HG03103 (cell line): ENCODE measurements at regions not wholly inside any gene's neighbourhood (a gene's known extent, or its start where the extent isn't known, plus 50 kb on each side); places are given as distances from the start of the nearest gene placed in this dataset.

Experiments
- ATAC-seq: cut with Tn5 transposase; IDR thresholded peaks from one replicate; pipeline ENCODE4 v1.9.1; 2021; ENCODE audit warnings: low read depth; ENCODE audit not compliant: unreplicated experiment

DNA sequence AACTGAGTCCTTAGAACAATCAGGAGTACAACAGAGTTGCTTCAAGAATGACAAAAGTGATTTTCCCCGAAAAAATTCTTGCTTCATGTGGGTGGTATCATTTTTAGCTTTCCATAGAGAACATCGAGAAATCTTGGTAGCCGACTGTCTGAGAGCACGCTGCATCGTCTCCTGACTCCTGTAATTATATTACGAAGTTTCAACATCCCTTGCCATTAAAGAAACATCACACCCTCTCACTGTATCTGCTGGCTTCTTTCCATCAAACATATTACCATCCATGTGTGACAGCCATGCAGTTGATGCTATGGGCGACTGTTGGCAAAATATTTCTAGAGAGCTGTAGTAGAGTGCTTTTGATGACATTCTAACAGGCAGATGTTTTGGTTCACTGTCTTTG lies 311.2 kb downstream of the CMPK2 start:
- no peak for ATAC-seq

DNA sequence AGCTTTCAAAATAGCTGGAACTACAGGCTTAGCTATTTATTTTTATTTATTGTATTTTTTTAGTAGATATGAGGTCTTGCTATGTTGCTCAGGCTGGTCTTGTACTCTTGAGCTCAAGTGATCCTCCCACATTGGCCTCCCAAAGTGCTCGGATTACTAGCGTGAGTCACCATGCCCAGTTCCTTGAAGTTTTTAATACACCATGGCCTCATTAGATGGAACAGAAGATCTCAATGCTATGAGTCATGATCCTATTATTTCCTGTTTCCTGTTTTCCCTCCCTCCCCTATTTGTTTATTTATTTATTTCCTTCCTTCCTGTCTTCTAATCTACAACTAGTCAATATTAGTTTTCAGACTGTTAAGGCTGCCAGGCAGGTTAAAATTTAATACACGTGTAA lies 309.0 kb downstream of the CMPK2 start:
- no peak for ATAC-seq

DNA sequence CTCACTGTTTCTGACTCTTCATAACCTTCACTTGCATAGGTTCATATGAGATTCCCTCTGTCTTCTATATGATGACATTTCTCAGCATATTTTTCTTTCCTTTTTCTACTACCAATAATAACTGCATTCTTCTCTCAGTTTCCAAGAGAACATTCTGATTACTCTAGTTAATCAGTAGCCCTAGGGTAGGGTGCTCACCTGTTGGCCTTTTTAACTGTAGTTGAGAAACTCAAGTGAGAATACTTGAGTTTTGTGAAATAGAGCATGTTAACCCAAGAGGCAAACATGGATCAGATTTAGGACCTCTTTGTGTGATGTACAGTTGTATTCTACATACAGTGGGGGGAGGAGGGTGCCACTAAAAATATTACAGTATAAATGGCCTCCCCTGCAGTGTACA lies 308.0 kb downstream of the CMPK2 start:
- no peak for ATAC-seq

DNA sequence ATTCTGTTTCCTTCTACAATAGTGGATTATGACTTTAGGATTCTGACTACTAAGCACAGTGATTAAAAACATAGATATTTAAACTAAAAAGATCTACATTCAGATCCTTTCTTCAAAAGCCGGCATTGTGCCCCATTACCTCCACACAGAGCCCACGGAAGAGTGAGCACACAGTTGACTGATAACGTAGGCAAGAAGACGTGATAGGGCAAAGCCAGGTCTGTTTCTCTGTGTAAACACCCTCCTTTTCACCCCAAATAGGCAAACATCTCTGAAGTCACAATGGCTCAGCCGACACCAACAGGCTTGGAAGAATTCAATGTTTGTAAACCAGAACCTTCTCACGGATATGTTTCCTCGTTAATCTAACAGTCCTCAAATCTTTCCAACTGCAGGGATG lies 302.9 kb downstream of the CMPK2 start:
- ATAC-seq: no peak

DNA sequence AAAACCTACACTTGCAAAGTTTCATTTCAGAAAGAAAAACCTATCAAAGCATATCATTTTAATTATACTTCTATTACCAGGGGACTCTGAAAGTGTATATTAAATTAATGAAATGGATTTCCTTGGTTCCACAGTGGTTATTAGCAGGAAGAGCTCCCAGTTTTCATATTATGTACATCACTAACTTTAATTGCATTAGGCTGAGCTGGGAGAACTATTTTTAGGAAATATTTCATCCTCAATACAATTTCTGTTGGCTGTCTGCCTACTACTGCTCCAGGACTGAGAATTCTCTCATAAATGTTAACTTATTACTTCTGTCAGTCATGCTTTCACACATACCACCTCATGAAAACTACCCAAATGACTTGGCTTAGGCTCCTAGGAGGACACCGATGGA lies 301.4 kb downstream of the CMPK2 start:
- ATAC-seq: no peak

DNA sequence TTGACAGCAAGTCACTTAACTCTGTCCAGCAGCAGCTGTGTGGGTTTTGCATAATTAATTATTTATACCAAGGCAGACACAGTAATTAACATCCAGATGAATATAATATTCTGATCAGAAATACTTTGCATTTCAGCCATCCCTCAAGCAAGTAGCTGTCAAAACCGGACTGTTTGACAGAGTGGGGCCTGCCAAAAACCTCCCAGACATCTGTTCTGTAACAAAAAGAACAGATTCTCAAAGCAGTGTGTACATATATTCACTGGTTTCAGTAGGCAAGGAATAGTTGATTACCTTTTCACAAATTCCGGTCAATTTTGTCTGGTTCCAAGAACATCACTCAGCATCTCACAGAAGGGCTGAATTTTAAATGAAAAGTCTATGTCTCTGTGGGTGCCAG lies 291.6 kb downstream of the CMPK2 start:
- ATAC-seq: no peak

DNA sequence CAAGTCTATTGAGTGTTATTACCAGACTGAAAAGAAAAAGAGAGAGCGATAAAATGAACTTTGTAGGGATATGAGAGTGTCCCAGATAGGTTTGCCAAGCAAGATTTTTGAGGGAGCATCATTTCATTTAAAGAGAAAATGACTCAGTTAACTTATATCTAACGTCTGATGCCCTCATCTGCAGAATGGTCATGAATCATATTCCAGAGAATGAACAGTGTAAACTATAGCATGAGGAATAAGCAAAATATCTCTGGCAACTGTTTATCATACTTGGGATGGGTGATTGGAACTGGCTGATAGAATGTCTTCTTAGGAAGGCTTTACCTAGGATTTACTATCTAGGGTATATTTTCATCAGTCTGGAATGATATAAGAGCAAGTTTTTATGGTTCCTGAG lies 289.4 kb downstream of the CMPK2 start:
- no peak for ATAC-seq

DNA sequence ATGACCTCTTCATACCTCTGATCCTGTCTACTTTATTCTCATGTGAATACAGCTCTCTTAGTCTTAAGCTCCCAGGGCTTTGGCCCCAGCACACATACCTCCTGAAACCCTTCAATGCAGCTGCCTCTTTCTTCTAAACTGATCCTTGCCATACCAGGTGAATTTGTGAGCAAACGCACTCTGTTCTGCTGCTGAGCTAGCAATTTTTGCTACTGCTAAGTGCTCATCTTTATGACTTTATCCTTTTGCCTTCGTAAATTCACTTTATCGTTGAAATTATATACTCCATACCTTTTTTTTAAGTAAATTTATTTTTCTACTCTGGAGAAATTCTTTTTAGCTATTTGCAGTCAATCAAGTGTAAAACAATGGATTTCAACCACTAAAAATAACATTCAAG lies 287.7 kb downstream of the CMPK2 start:
- no peak for ATAC-seq

DNA sequence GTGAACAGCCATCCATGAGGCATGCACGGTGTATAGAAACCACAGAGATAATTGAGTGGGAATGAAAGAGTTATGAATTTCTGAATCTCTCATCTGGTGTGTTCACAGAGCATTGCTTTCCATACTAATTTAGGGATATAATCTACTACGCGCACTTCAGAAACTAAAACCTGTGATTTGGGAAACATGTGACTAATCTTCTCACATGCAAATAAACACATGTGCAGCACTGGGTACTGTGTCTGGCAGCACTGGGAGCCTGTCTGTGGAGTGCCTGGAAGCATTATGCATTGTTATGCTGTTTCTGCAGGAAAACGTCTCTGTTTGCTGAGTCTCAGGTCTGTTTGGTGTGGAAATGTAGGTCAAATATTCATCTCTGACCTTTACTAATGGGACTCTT lies 287.3 kb downstream of the CMPK2 start:
- no peak for ATAC-seq

DNA sequence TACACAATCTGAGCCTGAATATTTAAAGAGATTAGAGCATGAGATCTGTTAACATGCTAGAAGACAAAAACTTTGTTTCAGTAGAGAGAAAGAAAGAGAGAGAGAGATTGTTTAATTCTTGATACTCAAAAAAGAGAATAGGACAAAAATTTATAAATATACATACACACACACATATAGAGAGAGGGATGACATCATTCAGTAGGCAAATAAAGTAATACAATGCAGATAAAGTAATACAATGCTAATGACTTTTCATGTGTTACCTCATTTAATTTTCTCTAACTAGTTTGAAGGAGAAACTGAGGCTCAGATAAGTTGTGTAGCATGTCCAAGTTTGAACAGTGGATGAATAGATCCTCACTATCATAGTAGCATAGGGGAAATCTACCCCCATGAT lies 286.4 kb downstream of the CMPK2 start:
- ATAC-seq: no peak

DNA sequence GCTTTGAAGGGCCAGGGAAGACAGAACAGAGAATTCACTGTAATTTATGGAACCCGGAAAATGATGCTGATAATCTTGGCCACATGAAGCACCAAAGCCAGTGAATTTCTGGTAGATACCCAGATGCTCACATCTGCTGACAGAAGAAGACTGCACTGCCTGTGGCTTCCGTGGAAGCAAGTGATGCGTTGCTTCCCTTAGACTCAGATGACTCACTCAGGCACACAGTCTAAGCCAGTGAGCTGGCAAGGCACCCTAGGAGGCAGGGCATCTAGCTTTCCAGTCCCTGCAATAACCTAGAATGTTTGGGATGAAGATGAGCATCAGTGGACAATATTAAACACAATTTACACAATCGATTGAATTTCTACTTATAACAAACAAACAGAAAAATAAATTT lies 284.7 kb downstream of the CMPK2 start:
- no peak for ATAC-seq

DNA sequence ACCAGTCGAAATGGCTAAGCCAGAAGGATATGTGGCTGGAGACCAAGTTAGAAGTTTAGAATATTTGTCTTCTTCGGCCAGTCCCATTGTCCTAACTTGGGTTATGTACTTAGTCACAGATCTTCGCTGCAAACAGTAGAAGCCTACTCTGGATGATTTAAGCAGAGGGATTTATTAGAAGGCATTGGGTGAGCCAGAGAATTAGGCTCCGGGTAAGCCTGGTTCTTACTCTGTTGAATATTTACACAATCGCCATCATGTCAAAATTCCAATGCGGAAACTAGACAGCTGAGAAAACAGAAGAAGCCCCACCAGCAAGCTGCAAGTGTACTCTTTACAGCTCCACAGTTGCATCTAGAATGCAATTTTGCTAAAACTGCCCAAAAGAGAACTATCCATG lies 276.6 kb downstream of the CMPK2 start:
- no peak for ATAC-seq

DNA sequence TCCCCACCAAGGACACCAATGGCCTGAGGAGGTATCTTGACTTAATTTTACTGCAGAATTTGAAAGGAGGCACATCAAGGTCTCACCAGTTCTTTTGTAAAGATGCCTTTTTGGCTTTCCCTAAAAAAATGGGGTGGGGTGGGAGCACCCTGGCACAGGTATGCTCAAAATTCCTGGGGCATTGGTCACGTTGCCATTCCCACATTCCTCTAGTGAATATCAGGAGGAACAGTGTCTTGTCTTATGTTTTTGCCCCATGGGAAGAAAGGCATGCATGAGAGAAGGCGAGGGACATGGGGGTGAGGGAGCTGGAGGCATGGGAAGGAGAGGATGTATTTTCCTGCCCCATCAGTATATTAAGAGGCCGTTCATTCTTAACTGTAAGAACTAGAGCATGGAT lies 275.3 kb downstream of the CMPK2 start:
- no peak for ATAC-seq

DNA sequence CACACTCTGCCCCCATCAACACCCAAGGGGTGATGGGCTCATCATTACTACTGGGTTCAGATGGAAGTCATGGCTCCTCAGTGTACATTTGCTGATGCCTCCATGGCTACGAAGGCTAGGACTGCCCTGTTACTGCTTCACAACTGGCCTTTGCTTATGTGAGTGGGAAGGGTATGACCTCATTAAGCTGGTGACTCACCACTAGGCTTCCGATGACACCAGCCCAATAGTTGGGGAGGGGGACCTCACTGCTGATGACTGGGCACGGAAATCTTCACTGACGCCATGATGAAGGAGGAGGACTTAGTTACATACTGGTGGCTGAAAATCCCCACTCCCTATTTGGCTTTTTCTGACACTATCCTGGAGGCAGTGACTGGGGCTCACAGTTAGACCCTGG lies 263.2 kb downstream of the CMPK2 start:
- no peak for ATAC-seq

DNA sequence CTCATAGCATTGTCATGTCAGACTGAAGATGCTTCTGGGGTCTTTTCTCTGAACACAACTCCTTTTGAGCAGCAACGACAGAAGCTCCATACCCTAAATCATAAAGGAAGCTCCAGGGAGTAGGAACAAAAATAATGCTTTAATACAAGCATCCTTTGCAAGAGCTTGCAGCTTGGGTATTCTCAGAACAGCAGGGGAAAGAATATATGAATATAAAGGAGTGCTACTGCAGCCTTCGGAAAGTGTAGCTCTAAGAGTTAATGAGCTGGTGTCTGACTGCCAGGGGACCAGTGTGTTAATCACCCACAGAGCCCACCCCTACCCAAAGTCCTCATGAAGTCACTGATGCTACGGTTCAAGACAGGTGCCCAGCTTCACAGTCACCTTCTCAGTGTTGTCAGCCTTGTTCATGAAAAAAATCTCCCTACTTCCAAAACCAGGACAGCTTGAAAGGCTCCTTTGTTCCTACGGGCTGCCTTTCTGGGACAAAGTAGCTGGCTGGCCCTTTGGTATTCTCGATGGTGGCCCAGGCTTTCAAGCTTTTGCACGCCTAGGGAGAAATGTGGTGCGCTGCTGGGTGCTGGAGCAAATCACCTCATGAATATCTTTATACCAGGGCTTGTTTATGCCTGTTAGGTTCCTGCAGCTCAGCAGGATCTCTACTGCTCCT lies 259.7 kb downstream of the CMPK2 start:
- no peak for ATAC-seq

DNA sequence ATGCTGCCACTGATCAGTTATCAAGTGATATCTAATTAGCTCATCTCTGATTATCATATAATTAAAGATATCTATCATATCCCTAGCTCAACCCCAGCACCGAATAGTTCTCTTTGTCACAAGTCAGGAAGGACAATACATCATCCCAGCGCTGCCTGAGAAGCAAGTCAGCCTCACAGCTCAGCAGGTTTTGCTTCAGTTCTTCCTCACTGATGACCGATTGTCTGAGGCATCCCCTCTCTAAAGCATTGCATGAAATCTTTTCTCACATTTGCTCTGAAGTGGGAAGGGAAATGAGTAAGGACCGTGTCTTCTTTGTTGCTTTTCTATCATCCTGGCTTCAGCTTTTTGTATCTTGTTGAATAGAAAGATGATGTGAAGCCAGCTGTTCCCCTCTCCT lies 247.9 kb downstream of the CMPK2 start:
- no peak for ATAC-seq

DNA sequence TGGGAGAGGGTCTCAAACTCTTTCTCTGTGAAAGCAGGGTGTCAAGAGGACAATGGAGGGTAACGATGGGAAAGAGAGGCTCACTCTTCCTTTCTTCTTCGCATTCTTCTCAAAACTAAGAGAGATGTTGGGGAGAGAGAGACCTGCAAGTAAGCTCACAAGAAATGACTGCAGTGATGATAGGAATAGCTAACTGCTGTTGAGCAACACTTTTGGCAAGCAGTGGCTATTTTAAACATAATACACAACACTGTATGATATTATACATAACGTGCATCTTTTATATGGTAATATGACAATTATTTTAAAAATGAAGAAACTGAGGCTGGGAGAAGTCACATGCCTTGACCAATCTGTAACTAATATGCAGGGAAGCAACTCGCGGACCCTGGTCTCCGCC lies 247.5 kb downstream of the CMPK2 start:
- ATAC-seq: no peak

DNA sequence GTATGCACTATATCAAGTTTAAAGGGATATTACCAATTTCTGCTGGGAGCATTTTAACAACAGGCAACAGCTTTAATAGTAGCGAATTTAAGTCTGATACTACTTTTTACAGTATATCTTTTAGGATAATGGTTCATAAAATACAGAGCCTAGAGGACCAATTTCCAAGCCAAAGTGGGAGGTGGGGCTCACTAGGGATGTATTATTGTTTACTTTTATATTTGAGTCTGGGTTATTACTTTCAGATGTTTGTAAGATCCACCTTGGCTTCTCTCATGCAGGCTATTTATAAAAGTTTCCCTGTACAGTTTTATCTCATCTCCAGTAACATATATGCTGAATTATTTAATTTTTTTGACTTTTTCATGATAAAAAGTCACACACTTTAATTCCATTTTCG lies 242.0 kb downstream of the CMPK2 start:
- ATAC-seq: no peak

DNA sequence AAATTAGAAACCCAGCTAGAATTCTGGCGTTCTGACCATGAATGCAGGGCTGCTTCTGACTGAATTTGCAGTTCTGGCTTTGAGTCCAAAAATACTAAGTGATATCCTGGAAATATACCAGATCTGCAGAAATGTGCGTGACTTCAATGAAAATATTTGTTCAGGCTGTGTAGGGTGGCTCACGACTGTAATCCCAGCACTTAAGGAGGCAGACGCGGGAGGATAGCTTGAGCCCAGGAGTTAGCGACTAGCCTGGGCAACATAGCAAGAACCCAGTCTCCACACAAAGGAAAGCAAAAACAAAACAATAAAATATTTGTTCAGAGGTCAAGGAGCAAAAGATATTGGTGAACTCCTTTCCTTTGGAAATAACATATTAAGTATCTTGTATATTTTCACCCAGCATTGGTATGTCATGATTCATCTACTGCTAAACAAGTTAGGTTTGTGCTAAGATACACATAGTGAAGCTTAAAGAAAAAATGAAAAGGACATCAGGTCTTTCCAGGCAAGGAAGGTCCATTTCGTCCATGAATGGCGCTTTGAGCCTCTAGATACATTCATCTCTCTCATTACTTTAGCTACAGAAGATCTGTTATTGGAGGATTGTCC lies 239.2 kb downstream of the CMPK2 start:
- no peak for ATAC-seq

DNA sequence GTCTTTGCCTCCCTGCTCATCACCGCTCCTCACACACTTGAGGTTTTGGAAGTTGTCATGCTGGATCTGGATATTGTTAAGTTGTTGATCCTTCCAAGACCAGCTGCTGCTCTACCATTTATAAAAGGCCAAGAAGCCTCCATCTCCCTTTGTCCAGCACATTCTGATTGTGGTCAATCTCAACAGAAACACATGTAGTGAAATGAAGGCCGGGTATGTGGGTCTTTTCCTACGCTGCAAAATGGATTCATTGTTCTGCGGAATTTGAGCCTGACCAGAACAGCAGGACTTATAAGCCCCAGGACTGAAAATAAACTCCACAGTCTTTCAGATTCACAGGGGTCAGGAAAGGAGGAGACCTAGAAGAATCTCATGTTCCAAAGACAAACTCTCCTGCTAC lies 238.4 kb downstream of the CMPK2 start:
- no peak for ATAC-seq

DNA sequence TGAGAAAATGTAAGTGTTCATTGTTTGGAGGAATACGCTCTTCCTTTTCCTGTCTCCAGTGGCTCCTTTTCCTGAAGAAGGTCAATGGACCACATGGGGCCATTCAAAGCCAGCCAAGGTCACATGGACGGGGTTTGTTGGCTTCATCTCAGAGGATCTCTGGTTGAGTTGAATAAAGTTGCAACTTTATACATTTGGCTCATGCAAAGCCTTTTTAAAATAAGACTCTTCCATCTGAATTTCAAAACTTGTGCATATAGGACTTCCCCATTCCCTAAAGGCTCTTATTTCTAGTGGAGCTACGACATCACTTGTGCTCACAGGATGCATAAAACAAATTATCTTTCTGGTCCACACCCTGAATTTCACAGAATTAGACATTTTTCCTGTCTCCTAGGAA lies 235.5 kb downstream of the CMPK2 start:
- ATAC-seq: no peak

DNA sequence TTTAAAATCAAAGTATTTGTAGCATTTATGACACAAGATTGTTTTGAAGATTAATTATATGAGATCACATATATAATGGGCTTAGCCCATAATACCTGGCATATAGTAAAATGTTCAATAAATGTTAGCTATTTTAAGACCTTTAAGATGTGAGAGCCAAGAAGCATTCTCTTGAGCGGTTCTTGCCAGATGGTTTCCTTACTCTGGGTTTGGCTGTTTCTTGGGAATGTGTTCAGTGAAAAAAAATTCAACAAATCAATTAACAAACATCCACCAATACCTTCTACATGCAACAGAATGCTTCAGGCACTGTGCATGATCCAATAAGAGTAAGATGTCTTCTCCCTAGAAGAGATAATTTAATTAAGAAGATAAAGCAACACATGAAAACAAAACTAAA lies 230.4 kb downstream of the CMPK2 start:
- no peak for ATAC-seq

DNA sequence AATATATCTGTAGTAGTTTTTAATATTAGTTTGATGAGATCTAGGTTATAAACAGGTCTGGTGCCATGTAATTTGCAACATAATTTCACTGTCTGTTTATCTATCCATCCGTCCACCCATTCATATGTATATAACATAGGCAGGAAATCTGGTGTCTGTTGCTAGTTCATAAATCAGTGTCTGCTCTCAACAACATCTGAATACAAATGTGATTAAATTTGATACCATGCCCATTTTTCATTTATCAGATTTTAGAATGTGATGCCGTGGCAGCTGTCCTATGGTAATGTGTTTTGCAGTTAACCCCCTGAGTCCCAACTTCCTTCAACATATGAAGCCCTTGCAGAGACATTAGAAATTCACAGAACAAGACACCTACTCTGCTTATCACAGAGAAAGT lies 228.4 kb downstream of the CMPK2 start:
- no peak for ATAC-seq
